ENCODE measurements at regions not wholly inside any gene's neighbourhood (a gene's known extent, or its start where the extent isn't known, plus 50 kb on each side); places are given as distances from the start of the nearest gene placed in this dataset.

- Histone ChIP-seq H3K27ac (no peak overlapping the region), H3K9me3 (no peaks in the 10 kb centered on the region), H3K4me2 (no peak overlapping the region), H3K4me3 (no peak overlapping the region), H3K4me1 (no peaks in the 10 kb centered on the region)
- FAIRE-seq: no peak
- 52% methylated on average over 3 of the region's 3 CpGs for WGBS (ENCODE audit: missing lambda C conversion rate)
- ATAC-seq: no peak
- ChIA-PET CTCF (no interaction called here), POLR2A (no interaction called here)
- DNase-seq (ENCODE audit: low read depth in 1 of 2, low spot score in 1 of 2): no peak
- TF ChIP-seq HDAC2 (IDR thresholded peaks at IDR 0.05) (no peak), PBX3 (IDR thresholded peaks at IDR 0.05) (no peak), NPAS2 (CRISPR knock-in tag; IDR thresholded peaks at IDR 0.05; ENCODE audit: borderline replicate concordance) (no peak), GATA3 (IDR thresholded peaks at IDR 0.05; ENCODE audit: borderline replicate concordance) (no peak)
These were observed 105.2 kb upstream of the PRR16 start for GRCh38 chr5:120358949-120359348.

- Histone ChIP-seq H3K27ac (no peak overlapping the region), H3K9me3 (no peaks in the 10 kb centered on the region), H3K4me1 (no peaks in the 10 kb centered on the region), H3K4me2 (no peak overlapping the region), H3K4me3 (no peak overlapping the region)
- ChIA-PET CTCF (no interaction called here), POLR2A (no interaction called here)
- no peak for FAIRE-seq
- TF ChIP-seq ATOH8 (CRISPR knock-in tag; IDR thresholded peaks at IDR 0.05; ENCODE audit: low read depth): no peak
- TF ChIP-seq HES2 (IDR thresholded peaks at IDR 0.05): no peak
- TF ChIP-seq RFX5 (IDR thresholded peaks at IDR 0.05): no peak
- TF ChIP-seq MYC (IDR thresholded peaks at IDR 0.05; ENCODE audit: borderline replicate concordance, low read length): no peak
- no peak for TF ChIP-seq ELK1 (IDR thresholded peaks at IDR 0.05; ENCODE audit: low read depth, low read length)
- TF ChIP-seq HEYL (CRISPR knock-in tag; IDR thresholded peaks at IDR 0.05): no peak
- TF ChIP-seq CTCF (IDR thresholded peaks at IDR 0.05): no peak
- no peak for TF ChIP-seq POLR2AphosphoS2 (conservative IDR thresholded peaks at IDR 0.05; ENCODE audit: low read length)
- DNase-seq (ENCODE audit: low read depth in 1 of 2, low spot score in 1 of 2): no peak
- 12% methylated on average over 3 of the region's 3 CpGs for WGBS (ENCODE audit: missing lambda C conversion rate)
- no peak for ATAC-seq
These were observed 102.2 kb upstream of the PRR16 start for GRCh38 chr5:120361941-120362340.

- ATAC-seq (no peak), DNase-seq (ENCODE audit: low read depth in 1 of 2, low spot score in 1 of 2) (no peak), FAIRE-seq (no peak)
- no peaks in the 10 kb centered on the region for H3K4me1 ChIP-seq
- H3K27ac ChIP-seq: no peak overlapping the region
- 70% methylated on average over 5 of the region's 5 CpGs for WGBS (ENCODE audit: missing lambda C conversion rate)
- H3K4me3 ChIP-seq: no peak overlapping the region
- POLR2A ChIA-PET: no interaction called here
- CTCF ChIA-PET: no interaction called here
- no peak overlapping the region for H3K4me2 ChIP-seq
- H3K9me3 ChIP-seq: no peaks in the 10 kb centered on the region
- TF ChIP-seq HES2 (IDR thresholded peaks at IDR 0.05): no peak
- no peak for TF ChIP-seq HOXB5 (CRISPR knock-in tag; IDR thresholded peaks at IDR 0.05)
- TF ChIP-seq E2F6 (IDR thresholded peaks at IDR 0.05; ENCODE audit: borderline replicate concordance, low read depth): no peak
- TF ChIP-seq ZNF302 (CRISPR knock-in tag; IDR thresholded peaks at IDR 0.05): no peak
- no peak for TF ChIP-seq EHMT2 (IDR thresholded peaks at IDR 0.05; ENCODE audit: low read depth)
- TF ChIP-seq HMGXB4 (CRISPR knock-in tag; IDR thresholded peaks at IDR 0.05; ENCODE audit: borderline replicate concordance): no peak
- no peak for TF ChIP-seq EP300 (IDR thresholded peaks at IDR 0.05)
- TF ChIP-seq BCL3 (IDR thresholded peaks at IDR 0.05): no peak
- no peak for TF ChIP-seq PHF8 (IDR thresholded peaks at IDR 0.05; ENCODE audit: borderline replicate concordance, low read depth)
- TF ChIP-seq USF2 (IDR thresholded peaks at IDR 0.05): no peak
- no peak for TF ChIP-seq CHD2 (IDR thresholded peaks at IDR 0.05; ENCODE audit: low read length, partially characterized antibody)
- TF ChIP-seq EHF (CRISPR knock-in tag; IDR thresholded peaks at IDR 0.05): no peak
- no peak for TF ChIP-seq MAZ (IDR thresholded peaks at IDR 0.05; ENCODE audit: borderline replicate concordance, low read depth, low read length)
- TF ChIP-seq HEYL (CRISPR knock-in tag; IDR thresholded peaks at IDR 0.05): no peak
These were observed 101.7 kb upstream of the PRR16 start for GRCh38 chr5:120362426-120362825.

Data from A549 (cell line).